ENCODE measurements at regions not wholly inside any gene's neighbourhood (a gene's known extent, or its start where the extent isn't known, plus 50 kb on each side); places are given as distances from the start of the nearest gene placed in this dataset.

DNA sequence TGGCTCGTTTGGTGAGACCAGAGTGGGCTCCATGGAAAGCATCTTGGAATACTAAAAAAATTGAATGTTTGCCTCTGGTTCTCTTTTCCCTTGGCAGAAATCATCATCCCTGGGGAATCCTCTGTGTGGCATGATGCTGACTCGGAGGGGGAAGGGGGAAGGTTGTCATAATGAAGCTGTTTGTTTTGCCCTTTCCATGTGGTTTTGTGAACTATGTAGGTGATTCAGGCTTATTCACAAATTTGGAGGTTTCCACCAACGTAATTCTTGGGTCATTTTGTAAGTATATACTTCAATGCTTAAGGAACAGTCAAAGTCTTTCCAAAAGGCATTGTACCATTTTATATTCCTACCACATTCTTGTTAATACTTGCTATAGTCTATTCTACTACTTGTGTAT, 754.0 kb upstream of the FAT3 start:
- DNase-seq (ENCODE audit: low read depth), result no peak

- DNase-seq (ENCODE audit: low read depth), result no peak
Observed at GRCh38 chr11:91459840-91460239, 764.8 kb upstream of the FAT3 start.

- DNase-seq (ENCODE audit: low read depth), result no peak
Observed at GRCh38 chr11:91446267-91446666, 778.4 kb upstream of the FAT3 start.

DNA sequence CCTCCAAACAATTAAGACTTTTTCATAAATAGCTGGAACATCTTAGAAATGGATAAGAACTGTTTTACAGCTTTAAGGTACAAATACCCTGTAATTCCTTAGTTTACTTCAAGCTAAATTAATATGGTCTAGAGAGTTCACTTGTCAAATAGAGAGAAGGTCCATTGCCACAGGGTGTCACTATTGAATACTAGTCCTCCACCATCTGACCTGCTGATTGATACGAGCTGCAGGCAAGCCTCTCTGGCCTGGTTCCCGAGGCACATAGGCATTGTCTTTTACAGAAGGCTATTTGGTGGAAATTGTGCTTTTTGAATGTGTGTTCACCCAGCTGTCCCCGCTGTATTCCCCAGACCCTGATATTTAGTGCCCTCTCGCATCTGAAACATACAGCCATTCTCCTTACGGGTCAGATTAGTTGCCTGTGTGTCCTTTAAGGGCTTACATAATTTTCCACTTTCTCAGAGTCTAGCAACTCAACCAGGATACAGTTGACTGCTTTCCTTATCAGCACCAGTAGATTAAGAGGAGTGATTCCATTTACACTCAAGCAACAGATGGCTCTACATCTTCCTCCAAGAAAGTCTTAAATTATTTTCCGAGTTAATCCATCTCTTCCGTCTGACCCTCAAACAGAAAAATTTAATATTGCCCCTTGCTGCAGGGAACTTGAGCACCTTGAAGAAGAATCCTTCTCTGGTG, 788.8 kb upstream of the FAT3 start:
- no peak for DNase-seq (ENCODE audit: low read depth)

GRCh38 chr11:91433284-91434010, 791.2 kb upstream of the FAT3 start:
- DNase-seq (ENCODE audit: low read depth), result no peak

- DNase-seq (ENCODE audit: low read depth), result no peak
Observed at GRCh38 chr11:91421641-91422040, 803.0 kb upstream of the FAT3 start.

DNA sequence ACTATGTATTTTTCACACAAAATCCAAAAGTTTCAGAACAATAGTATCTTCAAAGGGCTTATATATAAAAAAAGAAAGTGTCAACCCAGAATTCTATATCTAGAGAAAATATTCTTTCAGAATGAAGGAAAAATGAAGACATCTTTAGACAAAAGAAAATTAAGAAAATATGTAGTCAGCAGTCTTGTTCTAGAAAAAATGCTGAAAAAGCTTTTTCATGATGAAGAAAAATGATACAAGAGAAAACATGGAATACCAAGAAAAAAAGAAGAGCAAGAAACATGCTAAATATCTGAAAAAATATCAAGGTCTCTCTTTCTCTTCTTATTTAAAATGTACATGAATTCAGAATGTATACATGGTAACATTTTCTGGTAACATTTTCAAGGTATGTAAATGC, 816.8 kb upstream of the FAT3 start:
- no peak for DNase-seq (ENCODE audit: low read depth)

- no peak for DNase-seq (ENCODE audit: low read depth)
Observed at GRCh38 chr11:91406009-91406408, 818.6 kb upstream of the FAT3 start.

DNA sequence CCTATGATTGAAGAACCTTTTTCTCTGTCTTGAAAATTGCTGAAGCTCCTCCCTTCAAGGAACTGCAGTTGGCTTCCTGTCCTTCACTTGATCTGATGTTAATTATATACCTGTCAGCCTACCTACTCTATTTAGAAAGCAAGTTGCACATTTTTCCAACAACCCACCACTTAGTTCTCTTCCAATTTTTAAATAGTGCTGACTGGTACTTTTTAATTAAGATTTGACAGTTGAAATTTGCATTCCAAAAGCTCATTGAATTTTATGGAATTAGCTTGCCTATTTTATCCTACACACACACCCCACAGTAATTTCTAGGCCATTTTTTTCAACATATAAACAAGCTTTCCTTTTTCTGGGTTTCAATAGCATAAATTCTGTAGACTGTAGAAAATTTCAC, 820.3 kb upstream of the FAT3 start:
- DNase-seq (ENCODE audit: low read depth), result no peak

DNA sequence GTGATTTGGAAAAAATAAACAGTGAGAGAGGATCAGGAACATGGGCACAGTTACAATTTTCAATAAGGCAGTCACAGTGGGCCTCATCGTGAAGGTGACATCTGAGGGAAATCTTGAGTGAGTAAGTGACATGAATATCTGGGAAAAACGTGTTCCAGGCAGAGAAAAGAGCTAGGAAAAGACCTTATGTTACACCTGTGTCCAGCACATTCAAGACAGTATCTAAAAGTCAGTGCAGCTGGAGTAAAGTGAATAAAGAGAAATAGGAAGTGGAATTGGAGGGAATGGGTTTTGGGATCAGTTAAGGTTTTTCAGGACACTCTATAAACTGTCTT, 827.5 kb upstream of the FAT3 start:
- DNase-seq (ENCODE audit: low read depth), result no peak

- DNase-seq (ENCODE audit: low read depth), result peak; percentile 35
Observed at GRCh38 chr11:91396236-91397133, 828.1 kb upstream of the FAT3 start.

DNA sequence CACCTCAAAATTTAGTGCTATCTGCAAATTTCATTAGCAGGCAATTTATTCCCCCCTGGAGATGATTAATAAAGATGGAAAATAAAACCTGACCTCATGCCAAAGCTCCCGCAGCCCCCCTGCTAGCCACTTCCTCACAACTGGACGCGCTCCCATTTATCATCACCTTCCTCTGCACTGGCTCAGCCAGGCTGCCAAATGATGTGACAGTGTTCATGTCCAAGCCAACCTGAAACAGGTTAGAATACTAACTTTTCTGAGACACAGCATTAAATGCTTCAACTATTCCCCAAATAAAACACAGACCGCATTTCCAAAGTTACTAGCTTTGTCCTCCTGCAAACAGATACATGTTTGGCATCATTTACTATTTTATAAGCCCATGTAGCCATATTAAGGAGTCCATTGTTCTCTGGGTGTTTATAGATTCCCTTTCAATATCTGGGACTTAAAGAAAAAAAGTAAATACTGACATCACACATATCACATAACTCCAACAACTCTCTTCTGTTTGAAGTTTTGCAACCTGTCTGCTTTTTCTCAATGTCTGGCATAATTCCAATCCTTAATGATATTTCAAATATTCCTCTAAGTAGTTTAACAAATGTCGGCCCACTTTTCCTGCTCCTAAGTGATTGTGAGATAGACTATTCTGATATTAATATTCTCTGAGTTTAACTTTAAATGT, 829.7 kb upstream of the FAT3 start:
- peak; percentile 38 for DNase-seq (ENCODE audit: low read depth)

DNA sequence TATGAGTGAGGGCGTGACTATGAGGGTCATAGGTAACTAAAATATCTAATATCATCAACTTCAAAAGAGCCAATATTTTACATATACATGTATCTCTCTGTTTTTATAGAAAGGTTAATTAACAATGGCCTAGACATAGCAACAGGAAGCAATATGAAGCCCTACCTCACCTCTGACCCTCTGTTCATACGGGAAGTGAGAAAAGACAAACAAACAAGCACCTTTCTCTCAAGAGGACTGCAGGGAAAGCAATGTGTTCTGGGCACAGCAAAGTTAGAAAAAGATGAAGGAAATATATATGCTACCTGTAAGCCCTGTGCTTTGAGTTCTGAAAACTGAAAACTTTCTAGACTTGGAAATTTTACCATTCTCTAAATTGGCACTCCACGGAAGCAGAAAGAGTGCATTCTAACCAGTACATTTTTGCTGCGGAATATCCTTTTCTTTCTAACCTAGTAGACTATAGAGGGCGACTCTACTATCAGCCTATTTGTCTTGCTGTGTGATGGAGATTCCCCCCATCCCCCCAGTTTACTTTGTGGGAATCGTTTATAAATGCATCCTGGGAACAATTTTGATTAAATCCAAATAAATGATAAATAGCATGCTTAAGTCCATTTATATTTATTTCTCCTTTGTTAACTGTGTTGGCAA, 830.4 kb upstream of the FAT3 start:
- no peak for DNase-seq (ENCODE audit: low read depth)

- DNase-seq (ENCODE audit: low read depth), result no peak
Observed at GRCh38 chr11:91382946-91383345, 841.7 kb upstream of the FAT3 start.

DNA sequence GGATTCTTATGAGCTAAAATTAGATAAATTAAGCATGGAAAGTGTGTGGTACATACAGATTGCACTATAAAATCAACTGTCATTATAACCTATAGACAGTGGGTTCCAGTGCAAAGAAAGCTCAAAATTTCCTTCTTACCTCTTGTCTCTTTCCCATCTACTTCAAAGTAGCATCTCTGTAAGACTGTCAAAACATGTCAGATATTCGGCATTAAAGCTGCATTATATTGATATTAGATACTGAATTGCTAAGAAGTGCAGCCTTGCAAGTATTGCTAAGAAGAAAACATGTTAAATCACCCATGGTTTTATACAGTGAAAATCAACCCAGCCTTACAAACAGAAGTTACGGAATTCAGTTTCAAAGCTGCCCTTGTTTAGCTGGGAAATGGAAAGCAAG, 849.8 kb upstream of the FAT3 start:
- DNase-seq (ENCODE audit: low read depth), result no peak

- no peak for DNase-seq (ENCODE audit: low read depth)
Observed at GRCh38 chr11:91373497-91373896, 851.1 kb upstream of the FAT3 start.

DNA sequence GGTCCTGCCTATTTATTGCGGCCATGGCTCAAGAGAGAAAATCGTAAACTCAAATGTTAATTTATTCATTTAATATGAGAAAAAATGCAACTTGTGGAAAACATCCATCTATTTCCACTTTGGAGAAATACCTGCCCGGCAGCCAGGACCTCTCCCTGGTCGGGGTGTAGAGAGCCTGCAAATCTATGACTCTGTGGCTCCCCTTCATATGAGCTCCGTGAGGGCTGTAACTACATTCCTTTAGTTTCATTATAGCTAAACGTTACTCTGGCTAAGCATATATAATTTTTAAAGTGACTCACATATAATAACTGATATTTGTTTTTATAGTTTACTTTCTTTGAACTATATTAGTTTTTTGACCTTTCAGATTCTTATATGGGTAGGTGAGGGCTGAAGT, 857.8 kb upstream of the FAT3 start:
- no peak for DNase-seq (ENCODE audit: low read depth)

DNA sequence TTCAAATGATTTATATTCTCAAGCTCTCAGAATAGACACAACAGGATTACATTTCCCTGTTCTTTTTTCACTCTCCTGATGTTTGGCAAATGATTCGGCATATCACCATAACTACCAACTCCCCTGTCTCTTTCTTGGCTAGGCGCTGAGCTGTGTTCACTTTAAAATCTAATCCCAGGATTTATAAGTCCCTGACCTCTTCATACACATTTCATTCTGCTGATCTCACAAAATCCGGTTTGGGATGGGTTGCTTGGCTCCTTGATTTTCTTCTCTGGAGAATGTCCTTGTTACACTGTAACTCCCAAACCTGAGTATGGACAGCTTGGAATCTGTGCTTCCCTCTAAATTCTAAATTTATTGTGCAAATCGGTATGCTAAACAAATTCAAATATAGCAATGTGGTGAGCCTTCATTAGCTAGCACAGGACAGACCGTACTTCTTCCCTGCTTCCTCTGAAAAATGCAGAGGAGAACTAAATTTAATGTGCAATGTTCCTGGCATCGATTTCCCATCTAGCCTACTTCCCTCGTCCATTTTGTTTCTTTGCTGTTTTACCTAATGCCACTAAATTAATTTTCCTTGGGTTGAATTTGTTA, 858.5 kb upstream of the FAT3 start:
- DNase-seq (ENCODE audit: low read depth), result no peak

- peak; percentile 16 for DNase-seq (ENCODE audit: low read depth)
Observed at GRCh38 chr11:91350931-91351330, 873.7 kb upstream of the FAT3 start.

DNA sequence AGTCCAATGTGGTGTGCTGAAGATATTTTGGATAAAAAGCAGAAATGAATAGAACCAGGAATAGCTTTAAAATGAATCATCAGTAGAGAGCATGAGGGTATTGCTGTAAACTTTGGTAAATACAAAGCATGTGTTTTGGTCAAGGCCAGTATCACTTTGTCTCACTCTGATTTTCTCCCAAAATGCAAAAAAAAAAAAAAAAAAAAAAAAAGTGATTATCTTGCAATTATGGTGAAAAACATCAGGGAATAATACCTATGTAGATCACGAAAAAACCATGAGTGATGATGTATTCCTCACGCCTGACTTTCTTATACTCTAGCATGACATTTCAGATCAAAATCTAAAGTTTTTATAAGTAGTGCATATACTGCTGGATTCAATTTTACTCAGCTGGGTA, 897.9 kb upstream of the FAT3 start:
- no peak for DNase-seq (ENCODE audit: low read depth)

- DNase-seq (ENCODE audit: low read depth), result no peak
Observed at GRCh38 chr11:91326280-91326679, 898.3 kb upstream of the FAT3 start.
